HFF-Myc (cell line): ENCODE measurements at regions not wholly inside any gene's neighbourhood (a gene's known extent, or its start where the extent isn't known, plus 50 kb on each side); places are given as distances from the start of the nearest gene placed in this dataset.

ENCODE experiments used
- DNase-seq: peaks from one replicate; pipeline ENCODE4 v3.0.0-alpha.2; 2011; ENCODE audit warnings: low read depth; ENCODE audit errors: extremely low read depth
- H3K4me3 ChIP-seq: replicated peaks from 2 replicates; pipeline ENCODE4 v1.5.1; 2011; ENCODE audit warnings: low read depth, mild to moderate bottlenecking, control low read depth, low read length
- CTCF ChIP-seq: IDR thresholded peaks from 2 replicates; pipeline ENCODE4 v1.5.1; 2012; ENCODE audit warnings: mild to moderate bottlenecking, low read depth, low read length, control low read depth; ENCODE audit errors: missing control alignments

- no peak for DNase-seq
- no peak for TF ChIP-seq CTCF
- H3K4me3 ChIP-seq, result no peak overlapping the region
Measured at GRCh38 chr14:76927971-76928700, 100.4 kb downstream of the IRF2BPL start.

DNA sequence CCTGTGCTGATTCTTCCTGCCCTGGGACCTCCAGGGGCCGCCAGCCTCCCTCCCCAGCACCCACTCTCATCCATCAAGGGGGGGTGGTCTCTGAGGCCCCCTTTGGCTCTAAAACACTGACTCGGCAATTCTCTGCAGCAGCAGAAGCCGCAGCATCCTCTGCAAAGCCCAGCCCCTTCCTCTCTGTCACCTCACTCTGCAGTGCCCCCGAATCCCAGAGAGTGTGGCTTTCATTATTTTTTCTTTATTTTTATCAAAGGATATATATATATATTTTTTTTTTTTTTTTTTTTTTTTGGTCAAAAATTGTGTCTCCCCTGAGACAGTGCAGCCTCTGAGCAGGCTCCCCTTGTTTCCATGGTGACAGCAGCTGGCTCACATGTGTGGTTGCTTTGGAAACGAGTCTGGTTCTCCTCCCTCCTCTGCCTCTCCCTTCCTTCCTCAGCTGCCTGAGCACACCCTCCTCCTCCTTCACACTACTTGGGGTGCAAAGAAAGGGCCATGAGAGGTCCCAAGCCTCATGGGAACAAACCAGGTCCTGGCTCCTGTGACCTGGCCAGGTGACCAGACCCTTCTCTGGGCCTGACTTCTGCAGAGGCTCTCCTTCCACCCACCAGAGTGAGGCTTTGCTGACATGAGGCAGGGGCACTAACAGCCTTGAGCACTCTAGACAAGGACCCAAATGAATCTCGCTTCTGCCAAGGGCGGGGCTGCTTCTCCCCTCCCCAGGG is 100.5 kb downstream of the LRRC74A start:
- H3K4me3 ChIP-seq, result no peak overlapping the region
- DNase-seq, result no peak
- TF ChIP-seq CTCF, result no peak

DNA sequence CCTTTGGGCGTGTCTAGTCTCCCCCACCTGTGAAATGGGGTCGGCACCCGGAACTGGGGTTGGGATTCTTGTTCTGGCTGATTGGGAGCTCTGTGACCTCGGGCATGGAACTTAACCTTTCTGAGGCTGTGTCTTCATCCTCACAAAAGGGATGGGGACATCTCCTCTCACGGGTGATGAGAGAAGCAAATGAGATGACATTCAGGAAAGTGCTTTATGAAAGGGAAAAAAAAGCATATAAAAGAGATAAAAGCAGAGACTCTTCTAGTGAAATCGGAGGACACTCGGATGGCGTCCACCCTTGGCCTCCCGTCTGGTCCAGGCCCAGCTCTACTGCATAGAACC is 98.9 kb downstream of the LRRC74A start:
- H3K4me3 ChIP-seq, result no peak overlapping the region
- DNase-seq, result no peak
- TF ChIP-seq CTCF, result no peak

- no peak for TF ChIP-seq CTCF
- DNase-seq, result no peak
- H3K4me3 ChIP-seq, result no peak overlapping the region
Measured at GRCh38 chr14:76924371-76925096, 98.3 kb downstream of the LRRC74A start.

- no peak for DNase-seq
- H3K4me3 ChIP-seq, result no peak overlapping the region
- TF ChIP-seq CTCF, result no peak
Measured at GRCh38 chr14:76923431-76924370, 97.5 kb downstream of the LRRC74A start.

DNA sequence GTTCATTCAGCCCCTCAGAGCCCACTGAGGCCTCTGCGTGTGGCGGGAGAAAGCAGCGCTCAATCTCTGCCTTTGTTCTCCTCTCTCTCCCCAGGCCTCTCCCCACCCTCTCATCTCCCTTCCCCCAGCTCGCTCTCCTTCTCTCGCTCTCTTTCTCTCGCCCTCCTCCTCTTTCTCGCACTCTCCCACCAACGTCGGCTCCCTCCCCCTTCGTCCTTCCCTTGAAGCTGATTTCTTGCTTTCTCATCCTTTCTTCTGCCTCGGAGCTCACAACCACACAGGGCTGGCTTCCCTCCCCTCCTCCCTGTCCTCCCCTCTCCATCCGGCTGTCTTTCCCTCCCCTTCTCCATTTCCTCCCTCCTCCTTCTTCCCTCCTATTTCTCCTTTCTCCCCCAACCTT is 96.4 kb downstream of the LRRC74A start:
- no peak overlapping the region for H3K4me3 ChIP-seq
- no peak for TF ChIP-seq CTCF
- DNase-seq, result no peak
